ENCODE measurements at regions not wholly inside any gene's neighbourhood (a gene's known extent, or its start where the extent isn't known, plus 50 kb on each side); places are given as distances from the start of the nearest gene placed in this dataset.

- Mint-ChIP-seq H3K27ac (no peak overlapping the region), H3K9me3 (no peaks in the 10 kb centered on the region), H3K4me1 (ENCODE audit: low read depth in 2 of 2) (no peaks in the 10 kb centered on the region), H3K27me3 (peaks cover 0 to 2% of the 10 kb centered on the region in 2 donors), H3K36me3 (no peaks in the 10 kb centered on the region), H3K4me3 (no peak overlapping the region)
- DNase-seq (ENCODE audit: low spot score) = no peak
- ATAC-seq = no peak
Observed at GRCh38 chr2:46839045-46839444, 76.6 kb downstream of the MCFD2 start.

GRCh38 chr2:46837704-46838103 is 77.9 kb downstream of the MCFD2 start:
- no peaks in the 10 kb centered on the region for H3K4me1 Mint-ChIP-seq (ENCODE audit: low read depth in 2 of 2)
- DNase-seq (ENCODE audit: low spot score) (no peak), ATAC-seq (no peak)
- H3K4me3 Mint-ChIP-seq = no peak overlapping the region
- no peak overlapping the region for H3K27ac Mint-ChIP-seq
- no peaks in the 10 kb centered on the region for H3K36me3 Mint-ChIP-seq
- peaks cover 0 to 3% of the 10 kb centered on the region in 2 donors for H3K27me3 Mint-ChIP-seq
- no peaks in the 10 kb centered on the region for H3K9me3 Mint-ChIP-seq

GRCh38 chr2:46837112-46837454 is 78.5 kb downstream of the MCFD2 start:
- no peak overlapping the region for H3K27ac Mint-ChIP-seq
- H3K4me1 Mint-ChIP-seq (ENCODE audit: low read depth in 2 of 2) = no peaks in the 10 kb centered on the region
- peaks cover 0 to 3% of the 10 kb centered on the region in 2 donors for H3K27me3 Mint-ChIP-seq
- H3K4me3 Mint-ChIP-seq = no peak overlapping the region
- no peak for ATAC-seq
- H3K9me3 Mint-ChIP-seq = no peaks in the 10 kb centered on the region
- DNase-seq (ENCODE audit: low spot score) = no peak
- H3K36me3 Mint-ChIP-seq = no peaks in the 10 kb centered on the region

- H3K36me3 Mint-ChIP-seq = no peaks in the 10 kb centered on the region
Observed at GRCh38 chr2:46836295-46837111, 79.1 kb downstream of the MCFD2 start.

GRCh38 chr2:46835520-46835919 is 80.1 kb downstream of the MCFD2 start:
- no peak for DNase-seq (ENCODE audit: low spot score)
- Mint-ChIP-seq H3K4me1 (ENCODE audit: low read depth in 2 of 2) (no peaks in the 10 kb centered on the region), H3K27ac (no peak overlapping the region), H3K9me3 (peaks cover 2% of the 10 kb centered on the region), H3K4me3 (no peak overlapping the region), H3K27me3 (peaks cover 3 to 5% of the 10 kb centered on the region in 2 donors), H3K36me3 (no peaks in the 10 kb centered on the region)
- ATAC-seq = no peak

More at GRCh38 chr2:46836295-46837111, 79.1 kb downstream of the MCFD2 start:
- H3K9me3 Mint-ChIP-seq = no peaks in the 10 kb centered on the region
- no peak overlapping the region for H3K27ac Mint-ChIP-seq
- ATAC-seq (peak in 1 of 2 donors; percentile 15), DNase-seq (ENCODE audit: low spot score) (no peak)
- no peak overlapping the region for H3K4me3 Mint-ChIP-seq
- H3K27me3 Mint-ChIP-seq = peaks cover 0 to 5% of the 10 kb centered on the region in 2 donors
- no peaks in the 10 kb centered on the region for H3K4me1 Mint-ChIP-seq (ENCODE audit: low read depth in 2 of 2)

GRCh38 chr2:46832543-46832942 is 83.1 kb downstream of the MCFD2 start:
- Mint-ChIP-seq H3K9me3 (peaks cover 3% of the 10 kb centered on the region), H3K27ac (no peak overlapping the region), H3K27me3 (peaks cover 10% of the 10 kb centered on the region in 2 donors), H3K4me1 (ENCODE audit: low read depth in 2 of 2) (no peaks in the 10 kb centered on the region), H3K4me3 (no peak overlapping the region), H3K36me3 (no peaks in the 10 kb centered on the region)
- no peak for ATAC-seq
- no peak for DNase-seq (ENCODE audit: low spot score)

GRCh38 chr2:46831869-46832265 is 83.7 kb downstream of the MCFD2 start:
- Mint-ChIP-seq H3K27me3 (peaks cover 10% of the 10 kb centered on the region in 2 donors), H3K4me3 (no peak overlapping the region), H3K27ac (no peak overlapping the region), H3K36me3 (no peaks in the 10 kb centered on the region), H3K4me1 (ENCODE audit: low read depth in 2 of 2) (no peaks in the 10 kb centered on the region), H3K9me3 (peaks cover 3% of the 10 kb centered on the region)
- ATAC-seq = no peak
- DNase-seq (ENCODE audit: low spot score) = no peak

GRCh38 chr2:46831051-46831868 is 84.3 kb downstream of the MCFD2 start:
- no peak overlapping the region for H3K4me3 Mint-ChIP-seq

GRCh38 chr2:46829231-46829995 is 86.2 kb downstream of the MCFD2 start:
- H3K36me3 Mint-ChIP-seq = no peaks in the 10 kb centered on the region
- DNase-seq (ENCODE audit: low spot score) (no peak), ATAC-seq (peak; percentile 3 to 7)
- H3K27ac Mint-ChIP-seq = no peak overlapping the region
- H3K4me1 Mint-ChIP-seq (ENCODE audit: low read depth in 2 of 2) = no peaks in the 10 kb centered on the region
- H3K4me3 Mint-ChIP-seq = no peak overlapping the region
- peaks cover 10% of the 10 kb centered on the region in 2 donors for H3K27me3 Mint-ChIP-seq
- peaks cover 3% of the 10 kb centered on the region for H3K9me3 Mint-ChIP-seq

More at GRCh38 chr2:46831051-46831868, 84.3 kb downstream of the MCFD2 start:
- ATAC-seq (no peak), DNase-seq (ENCODE audit: low spot score) (no peak)
- Mint-ChIP-seq H3K27me3 (peaks cover 10% of the 10 kb centered on the region in 2 donors), H3K27ac (no peak overlapping the region), H3K9me3 (peaks cover 3% of the 10 kb centered on the region), H3K4me1 (ENCODE audit: low read depth in 2 of 2) (no peaks in the 10 kb centered on the region), H3K36me3 (no peaks in the 10 kb centered on the region)

GRCh38 chr2:46828491-46829230 is 86.9 kb downstream of the MCFD2 start:
- DNase-seq (ENCODE audit: low spot score) (no peak), ATAC-seq (no peak)
- H3K4me3 Mint-ChIP-seq = no peak overlapping the region
- no peaks in the 10 kb centered on the region for H3K4me1 Mint-ChIP-seq (ENCODE audit: low read depth in 2 of 2)
- H3K27me3 Mint-ChIP-seq = peaks cover 10% of the 10 kb centered on the region in 2 donors
- H3K9me3 Mint-ChIP-seq = peaks cover 3% of the 10 kb centered on the region
- H3K27ac Mint-ChIP-seq = no peak overlapping the region
- H3K36me3 Mint-ChIP-seq = no peaks in the 10 kb centered on the region

GRCh38 chr2:46828135-46828438 is 87.5 kb downstream of the MCFD2 start:
- H3K27me3 Mint-ChIP-seq = peaks cover 9 to 10% of the 10 kb centered on the region in 2 donors

GRCh38 chr2:46827274-46828134 is 88.1 kb downstream of the MCFD2 start:
- H3K27me3 Mint-ChIP-seq = peaks cover 8 to 10% of the 10 kb centered on the region in 2 donors
- ATAC-seq (peak in 1 of 2 donors; percentile 43), DNase-seq (ENCODE audit: low spot score) (no peak)
- H3K36me3 Mint-ChIP-seq = no peaks in the 10 kb centered on the region
- no peaks in the 10 kb centered on the region for H3K4me1 Mint-ChIP-seq (ENCODE audit: low read depth in 2 of 2)
- no peak overlapping the region for H3K27ac Mint-ChIP-seq
- H3K9me3 Mint-ChIP-seq = peaks cover 3% of the 10 kb centered on the region
- H3K4me3 Mint-ChIP-seq = no peak overlapping the region

More at GRCh38 chr2:46828135-46828438, 87.5 kb downstream of the MCFD2 start:
- Mint-ChIP-seq H3K36me3 (no peaks in the 10 kb centered on the region), H3K9me3 (peaks cover 3% of the 10 kb centered on the region), H3K27ac (no peak overlapping the region), H3K4me3 (no peak overlapping the region), H3K4me1 (ENCODE audit: low read depth in 2 of 2) (no peaks in the 10 kb centered on the region)
- DNase-seq (ENCODE audit: low spot score) (no peak), ATAC-seq (peak in 1 of 2 donors; percentile 29)

Measured in natural killer cell treated with Interleukin-12 subunit alpha and Interleukin-12 subunit beta and Interleukin-15 and Interleukin-18, amount 100 ng/mL, for 72 hours (primary cell).